Activated CD4-positive, alpha-beta memory T cell treated with anti-CD3 and anti-CD28 coated beads for 36 hours (primary cell): ENCODE measurements at regions not wholly inside any gene's neighbourhood (a gene's known extent, or its start where the extent isn't known, plus 50 kb on each side); places are given as distances from the start of the nearest gene placed in this dataset.
"Not testable (repeated sequence)": the region's sequence is repeated elsewhere in the genome, so short reads cannot be mapped to it uniquely, and the experiment has no call there.

Source experiments
- CTCF ChIA-PET: fragments of 350-600 bp; sonication (Branson Sonifier 250); formaldehyde crosslinking; loops from one replicate; lab custom pipeline; 2021; ENCODE audit warnings: antibody characterized with exemption, inconsistent platforms; lab: Charles Lee
- POLR2A ChIA-PET: fragments of 350-600 bp; sonication (Branson Sonifier 250); formaldehyde crosslinking; loops from one replicate; lab custom pipeline; 2021; ENCODE audit warnings: antibody characterized with exemption; lab: Charles Lee
- DNase-seq: peaks from one replicate; pipeline ENCODE4 v3.0.0-alpha.2; 2020
- H3K27ac Mint-ChIP-seq: one replicate; pipeline ENCODE4 v1.8.0; 2021; ENCODE audit warnings: mixed read lengths
- H3K27me3 Mint-ChIP-seq: one replicate; pipeline ENCODE4 v1.8.0; 2021; ENCODE audit warnings: mixed read lengths
- H3K36me3 Mint-ChIP-seq: one replicate; pipeline ENCODE4 v1.8.0; 2021; ENCODE audit warnings: mixed read lengths
- H3K4me1 Mint-ChIP-seq: one replicate; pipeline ENCODE4 v1.8.0; 2021; ENCODE audit warnings: low read depth, mixed read lengths
- H3K4me3 Mint-ChIP-seq: one replicate; pipeline ENCODE4 v1.8.0; 2021; ENCODE audit warnings: mild to moderate bottlenecking, mixed read lengths
- H3K9me3 Mint-ChIP-seq: one replicate; pipeline ENCODE4 v1.8.0; 2021; ENCODE audit warnings: mixed read lengths
- intact Hi-C: fragments of 100-400 bp; cut with micrococcal nuclease; formaldehyde crosslinking; loops from one replicate; pipeline ENCODE4 v1.15.1; 2023

DNA sequence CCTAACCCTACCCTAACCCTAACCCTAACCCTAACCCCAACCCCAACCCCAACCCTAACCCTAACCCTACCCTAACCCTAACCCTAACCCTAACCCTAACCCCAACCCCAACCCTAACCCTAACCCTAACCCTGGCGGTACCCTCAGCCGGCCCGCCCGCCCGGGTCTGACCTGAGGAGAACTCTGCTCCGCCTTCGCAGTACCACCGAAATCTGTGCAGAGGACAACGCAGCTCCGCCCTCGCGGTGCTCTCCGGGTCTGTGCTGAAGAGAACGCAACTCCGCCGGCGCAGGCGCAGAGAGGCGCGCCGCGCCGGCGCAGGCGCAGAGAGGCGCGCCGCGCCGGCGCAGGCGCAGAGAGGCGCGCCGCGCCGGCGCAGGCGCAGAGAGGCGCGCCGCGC is 56.1 kb upstream of the IQSEC3 start:
- POLR2A ChIA-PET, DNase-seq, H3K4me3 Mint-ChIP-seq, H3K9me3 Mint-ChIP-seq, H3K4me1 Mint-ChIP-seq, H3K36me3 Mint-ChIP-seq, intact Hi-C loops, CTCF ChIA-PET, H3K27ac Mint-ChIP-seq, H3K27me3 Mint-ChIP-seq: not testable (repeated sequence)

DNA sequence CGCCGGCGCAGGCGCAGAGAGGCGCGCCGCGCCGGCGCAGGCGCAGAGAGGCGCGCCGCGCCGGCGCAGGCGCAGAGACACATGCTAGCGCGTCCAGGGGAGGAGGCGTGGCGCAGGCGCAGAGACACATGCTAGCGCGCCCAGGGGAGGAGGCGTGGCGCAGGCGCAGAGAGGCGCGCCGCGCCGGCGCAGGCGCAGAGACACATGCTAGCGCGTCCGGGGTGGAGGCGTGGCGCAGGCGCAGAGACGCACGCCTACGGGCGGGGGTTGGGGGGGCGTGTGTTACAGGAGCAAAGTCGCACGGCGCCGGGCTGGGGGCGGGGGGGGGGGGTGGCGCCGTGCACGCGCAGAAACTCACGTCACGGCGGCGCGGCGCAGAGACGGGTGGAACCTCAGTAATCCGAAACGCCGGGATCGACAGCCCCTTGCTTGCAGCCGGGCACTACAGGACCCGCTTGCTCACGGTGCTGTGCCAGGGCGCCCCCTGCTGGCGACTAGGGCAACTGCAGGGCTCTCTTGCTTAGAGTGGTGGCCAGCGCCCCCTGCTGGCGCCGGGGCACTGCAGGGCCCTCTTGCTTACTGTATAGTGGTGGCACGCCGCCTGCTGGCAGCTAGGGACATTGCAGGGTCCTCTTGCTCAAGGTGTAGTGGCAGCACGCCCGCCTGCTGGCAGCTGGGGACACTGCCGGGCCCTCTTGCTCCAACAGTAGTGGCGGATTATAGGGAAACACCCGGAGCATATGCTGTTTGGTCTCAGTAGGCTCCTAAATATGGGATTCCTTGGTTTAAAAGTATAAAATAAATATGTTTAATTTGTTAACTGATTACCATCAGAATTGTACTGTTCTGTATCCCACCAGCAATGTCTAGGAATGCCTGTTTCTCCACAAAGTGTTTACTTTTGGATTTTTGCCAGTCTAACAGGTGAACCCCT is 55.4 kb upstream of the IQSEC3 start:
- H3K27me3 Mint-ChIP-seq, H3K27ac Mint-ChIP-seq, H3K4me3 Mint-ChIP-seq, DNase-seq, POLR2A ChIA-PET, H3K9me3 Mint-ChIP-seq, CTCF ChIA-PET, H3K36me3 Mint-ChIP-seq, H3K4me1 Mint-ChIP-seq, intact Hi-C loops: not testable (repeated sequence)

DNA sequence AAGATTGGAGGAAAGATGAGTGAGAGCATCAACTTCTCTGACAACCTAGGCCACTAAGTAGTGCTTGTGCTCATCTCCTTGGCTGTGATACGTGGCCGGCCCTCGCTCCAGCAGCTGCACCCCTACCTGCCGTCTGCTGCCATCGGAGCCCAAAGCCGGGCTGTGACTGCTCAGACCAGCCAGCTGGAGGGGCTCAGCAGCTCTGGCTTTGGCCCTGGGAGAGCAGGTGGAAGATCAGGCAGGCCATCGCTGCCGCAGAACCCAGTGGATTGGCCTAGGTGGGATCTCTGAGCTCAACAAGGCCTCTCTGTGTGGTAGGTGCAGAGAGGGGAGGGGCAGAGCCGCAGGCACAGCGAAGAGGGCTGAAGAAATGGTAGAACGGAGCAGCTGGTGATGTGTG is 54.3 kb upstream of the IQSEC3 start:
- H3K27me3 Mint-ChIP-seq, H3K36me3 Mint-ChIP-seq, CTCF ChIA-PET, H3K9me3 Mint-ChIP-seq, POLR2A ChIA-PET, H3K4me3 Mint-ChIP-seq, H3K27ac Mint-ChIP-seq, intact Hi-C loops, H3K4me1 Mint-ChIP-seq, DNase-seq: not testable (repeated sequence)

DNA sequence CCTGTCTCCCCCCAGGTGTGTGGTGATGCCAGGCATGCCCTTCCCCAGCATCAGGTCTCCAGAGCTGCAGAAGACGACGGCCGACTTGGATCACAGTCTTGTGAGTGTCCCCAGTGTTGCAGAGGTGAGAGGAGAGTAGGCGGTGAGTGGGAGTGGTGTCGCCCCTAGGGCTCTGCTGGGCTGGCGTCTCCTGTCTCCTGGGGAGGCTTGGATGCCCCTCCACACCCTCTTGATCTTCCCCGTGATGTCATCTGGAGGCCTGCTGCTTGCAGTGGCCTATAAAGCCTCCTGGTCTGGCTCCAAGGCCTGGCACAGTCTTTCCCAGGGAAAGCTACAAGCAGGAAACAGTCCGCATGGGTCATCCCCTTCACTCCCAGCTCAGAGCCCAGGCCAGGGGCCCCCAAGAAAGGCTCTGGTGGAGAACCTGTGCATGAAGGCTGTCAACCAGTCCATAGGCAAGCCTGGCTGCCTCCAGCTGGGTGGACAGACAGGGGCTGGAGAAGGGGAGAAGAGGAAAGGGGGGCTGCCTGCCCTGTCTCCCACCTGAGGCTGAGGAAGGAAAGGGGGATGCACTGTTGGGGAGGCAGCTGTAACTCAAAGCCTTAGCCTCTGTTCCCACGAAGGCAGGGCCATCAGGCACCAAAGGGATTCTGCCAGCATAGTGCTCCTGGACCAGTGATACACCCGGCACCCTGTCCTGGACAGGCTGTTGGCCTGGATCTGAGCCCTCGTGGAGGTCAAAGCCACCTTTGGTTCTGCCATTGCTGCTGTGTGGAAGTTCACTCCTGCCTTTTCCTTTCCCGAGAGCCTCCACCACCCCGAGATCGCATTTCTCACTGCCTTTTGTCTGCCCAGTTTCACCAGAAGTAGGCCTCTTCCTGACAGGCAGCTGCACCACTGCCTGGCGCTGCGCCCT is 53.6 kb upstream of the IQSEC3 start:
- H3K4me3 Mint-ChIP-seq, H3K27me3 Mint-ChIP-seq, POLR2A ChIA-PET, intact Hi-C loops, CTCF ChIA-PET, DNase-seq, H3K36me3 Mint-ChIP-seq, H3K9me3 Mint-ChIP-seq, H3K4me1 Mint-ChIP-seq: not testable (repeated sequence)
- H3K27ac Mint-ChIP-seq, result peak overlapping the region; percentile 30

DNA sequence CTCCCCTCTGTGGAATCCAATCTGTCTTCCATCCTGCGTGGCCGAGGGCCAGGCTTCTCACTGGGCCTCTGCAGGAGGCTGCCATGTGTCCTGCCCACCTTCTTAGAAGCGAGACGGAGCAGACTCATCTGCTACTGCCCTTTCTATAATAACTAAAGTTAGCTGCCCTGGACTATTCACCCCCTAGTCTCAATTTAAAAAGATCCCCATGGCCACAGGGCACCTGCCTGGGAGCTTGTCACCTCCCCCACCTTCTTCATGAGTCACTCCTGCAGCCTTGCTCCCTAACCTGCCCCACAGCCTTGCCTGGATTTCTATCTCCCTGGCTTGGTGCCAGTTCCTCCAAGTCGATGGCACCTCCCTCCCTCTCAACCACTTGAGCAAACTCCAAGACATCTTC is 52.7 kb upstream of the IQSEC3 start:
- H3K9me3 Mint-ChIP-seq, intact Hi-C loops, CTCF ChIA-PET, H3K36me3 Mint-ChIP-seq, H3K27ac Mint-ChIP-seq, POLR2A ChIA-PET, H3K27me3 Mint-ChIP-seq, H3K4me1 Mint-ChIP-seq, H3K4me3 Mint-ChIP-seq, DNase-seq: not testable (repeated sequence)

DNA sequence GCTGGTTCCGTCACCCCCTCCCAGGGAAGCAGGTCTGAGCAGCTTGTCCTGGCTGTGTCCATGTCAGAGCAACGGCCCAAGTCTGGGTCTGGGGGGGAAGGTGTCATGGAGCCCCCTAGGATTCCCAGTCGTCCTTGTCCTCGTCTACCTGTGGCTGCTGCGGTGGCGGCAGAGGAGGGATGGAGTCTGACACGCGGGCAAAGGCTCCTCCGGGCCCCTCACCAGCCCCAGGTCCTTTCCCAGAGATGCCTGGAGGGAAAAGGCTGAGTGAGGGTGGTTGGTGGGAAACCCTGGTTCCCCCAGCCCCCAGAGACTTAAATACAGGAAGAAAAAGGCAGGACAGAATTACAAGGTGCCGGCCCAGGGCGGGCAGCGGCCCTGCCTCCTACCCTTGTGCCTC is 51.9 kb upstream of the IQSEC3 start:
- POLR2A ChIA-PET, H3K9me3 Mint-ChIP-seq, H3K4me1 Mint-ChIP-seq, H3K4me3 Mint-ChIP-seq, CTCF ChIA-PET, H3K27ac Mint-ChIP-seq, H3K36me3 Mint-ChIP-seq, H3K27me3 Mint-ChIP-seq, DNase-seq, intact Hi-C loops: not testable (repeated sequence)

DNA sequence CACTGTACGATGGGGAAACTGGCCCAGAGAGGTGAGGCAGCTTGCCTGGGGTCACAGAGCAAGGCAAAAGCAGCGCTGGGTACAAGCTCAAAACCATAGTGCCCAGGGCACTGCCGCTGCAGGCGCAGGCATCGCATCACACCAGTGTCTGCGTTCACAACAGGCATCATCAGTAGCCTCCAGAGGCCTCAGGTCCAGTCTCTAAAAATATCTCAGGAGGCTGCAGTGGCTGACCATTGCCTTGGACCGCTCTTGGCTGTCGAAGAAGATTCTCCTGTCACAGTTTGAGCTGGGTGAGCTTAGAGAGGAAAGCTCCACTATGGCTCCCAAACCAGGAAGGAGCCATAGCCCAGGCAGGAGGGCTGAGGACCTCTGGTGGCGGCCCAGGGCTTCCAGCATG is 51.2 kb upstream of the IQSEC3 start:
- POLR2A ChIA-PET, intact Hi-C loops, H3K4me1 Mint-ChIP-seq, H3K36me3 Mint-ChIP-seq, CTCF ChIA-PET, DNase-seq, H3K9me3 Mint-ChIP-seq, H3K4me3 Mint-ChIP-seq, H3K27me3 Mint-ChIP-seq, H3K27ac Mint-ChIP-seq: not testable (repeated sequence)

DNA sequence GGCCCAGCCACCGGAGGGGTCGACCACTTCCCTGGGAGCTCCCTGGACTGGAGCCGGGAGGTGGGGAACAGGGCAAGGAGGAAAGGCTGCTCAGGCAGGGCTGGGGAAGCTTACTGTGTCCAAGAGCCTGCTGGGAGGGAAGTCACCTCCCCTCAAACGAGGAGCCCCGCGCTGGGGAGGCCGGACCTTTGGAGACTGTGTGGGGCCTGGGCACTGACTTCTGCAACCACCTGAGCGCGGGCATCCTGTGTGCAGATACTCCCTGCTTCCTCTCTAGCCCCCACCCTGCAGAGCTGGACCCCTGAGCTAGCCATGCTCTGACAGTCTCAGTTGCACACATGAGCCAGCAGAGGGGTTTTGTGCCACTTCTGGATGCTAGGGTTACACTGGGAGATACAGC is 50.5 kb upstream of the IQSEC3 start:
- H3K4me3 Mint-ChIP-seq, intact Hi-C loops, DNase-seq, POLR2A ChIA-PET, H3K4me1 Mint-ChIP-seq, H3K27me3 Mint-ChIP-seq, H3K27ac Mint-ChIP-seq, H3K36me3 Mint-ChIP-seq, H3K9me3 Mint-ChIP-seq, CTCF ChIA-PET: not testable (repeated sequence)

DNA sequence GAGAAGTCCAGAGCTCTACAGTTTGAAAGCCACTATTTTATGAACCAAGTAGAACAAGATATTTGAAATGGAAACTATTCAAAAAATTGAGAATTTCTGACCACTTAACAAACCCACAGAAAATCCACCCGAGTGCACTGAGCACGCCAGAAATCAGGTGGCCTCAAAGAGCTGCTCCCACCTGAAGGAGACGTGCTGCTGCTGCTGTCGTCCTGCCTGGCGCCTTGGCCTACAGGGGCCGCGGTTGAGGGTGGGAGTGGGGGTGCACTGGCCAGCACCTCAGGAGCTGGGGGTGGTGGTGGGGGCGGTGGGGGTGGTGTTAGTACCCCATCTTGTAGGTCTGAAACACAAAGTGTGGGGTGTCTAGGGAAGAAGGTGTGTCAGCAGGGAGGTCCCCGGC is 50.0 kb upstream of the IQSEC3 start:
- intact Hi-C loops, H3K4me3 Mint-ChIP-seq, H3K27me3 Mint-ChIP-seq, POLR2A ChIA-PET, H3K9me3 Mint-ChIP-seq, DNase-seq, H3K27ac Mint-ChIP-seq, H3K4me1 Mint-ChIP-seq, H3K36me3 Mint-ChIP-seq, CTCF ChIA-PET: not testable (repeated sequence)
